Stimulated activated CD4-positive, alpha-beta T cell treated with anti-CD3 and anti-CD28 coated beads, Interleukin-12 subunit alpha, Interleukin-12 subunit beta, amount 100 ng/mL, for 24 hours (primary cell): ENCODE measurements at regions not wholly inside any gene's neighbourhood (a gene's known extent, or its start where the extent isn't known, plus 50 kb on each side); places are given as distances from the start of the nearest gene placed in this dataset.
"Not testable (repeated sequence)": the region's sequence is repeated elsewhere in the genome, so short reads cannot be mapped to it uniquely, and the experiment has no call there.

ENCODE experiments used
- DNase-seq, 2 experiments: peaks; one replicate each; pipeline ENCODE4 v3.0.0-alpha.2; 2020; ENCODE audit warnings: low read depth in 2 of 2

DNA sequence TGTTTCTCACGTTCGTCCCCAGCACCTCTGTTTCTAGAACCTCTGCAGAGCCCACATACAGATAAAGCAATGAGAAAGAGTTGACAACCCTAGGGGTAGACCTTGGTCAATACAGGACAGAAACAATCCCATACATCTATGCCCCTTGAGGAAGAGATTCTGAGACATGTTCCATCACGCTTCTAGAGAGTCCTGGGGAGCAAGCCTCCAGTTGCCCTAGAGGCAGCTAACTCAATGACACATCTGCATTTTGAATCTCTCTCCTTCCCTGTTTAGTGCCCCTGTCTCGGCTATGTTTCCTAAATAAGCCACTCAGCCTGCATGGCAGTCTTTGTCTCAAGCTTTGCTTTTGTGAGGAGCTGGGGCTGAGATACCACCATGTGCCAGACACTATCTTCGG lies 435.3 kb downstream of the CD83 start:
- DNase-seq = no peak

DNA sequence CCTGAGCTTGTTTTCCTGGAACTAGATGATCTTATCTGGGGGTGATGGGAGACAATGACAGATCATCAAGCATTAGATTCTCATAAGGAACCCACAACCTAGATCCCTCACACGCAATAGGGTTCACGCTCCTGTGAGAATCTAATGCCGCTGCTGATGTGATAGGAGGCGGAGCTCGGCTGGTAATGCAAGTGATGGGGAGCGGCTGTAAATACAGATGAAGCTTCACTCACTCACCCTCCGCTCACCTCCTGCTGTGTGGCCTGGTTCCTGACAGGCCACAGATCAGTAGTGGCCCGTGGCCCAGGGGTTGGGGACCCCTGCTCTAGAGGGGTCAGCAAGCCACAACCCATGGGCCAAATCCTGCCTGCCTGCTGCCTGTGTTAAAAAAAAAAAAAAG lies 435.9 kb downstream of the CD83 start:
- no peak for DNase-seq

DNA sequence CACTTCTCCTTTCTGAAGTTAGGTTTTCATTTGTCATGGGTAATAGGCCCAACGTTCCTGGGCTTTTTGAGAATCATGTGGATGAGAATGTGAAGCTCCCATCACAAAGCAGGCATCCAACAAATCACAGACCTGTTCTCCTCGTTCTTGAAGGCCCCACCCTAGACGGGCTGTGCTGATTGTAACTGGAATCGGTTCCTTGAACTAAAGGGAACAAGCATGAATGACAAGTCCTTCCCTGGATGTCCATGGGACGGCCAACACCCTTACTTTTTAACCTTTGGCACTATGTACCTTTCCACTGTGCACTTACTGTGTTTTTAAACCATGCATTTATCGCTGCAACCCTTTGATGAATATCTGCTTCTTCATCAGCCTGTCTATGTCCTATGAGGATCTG lies 438.2 kb downstream of the CD83 start:
- DNase-seq = no peak

DNA sequence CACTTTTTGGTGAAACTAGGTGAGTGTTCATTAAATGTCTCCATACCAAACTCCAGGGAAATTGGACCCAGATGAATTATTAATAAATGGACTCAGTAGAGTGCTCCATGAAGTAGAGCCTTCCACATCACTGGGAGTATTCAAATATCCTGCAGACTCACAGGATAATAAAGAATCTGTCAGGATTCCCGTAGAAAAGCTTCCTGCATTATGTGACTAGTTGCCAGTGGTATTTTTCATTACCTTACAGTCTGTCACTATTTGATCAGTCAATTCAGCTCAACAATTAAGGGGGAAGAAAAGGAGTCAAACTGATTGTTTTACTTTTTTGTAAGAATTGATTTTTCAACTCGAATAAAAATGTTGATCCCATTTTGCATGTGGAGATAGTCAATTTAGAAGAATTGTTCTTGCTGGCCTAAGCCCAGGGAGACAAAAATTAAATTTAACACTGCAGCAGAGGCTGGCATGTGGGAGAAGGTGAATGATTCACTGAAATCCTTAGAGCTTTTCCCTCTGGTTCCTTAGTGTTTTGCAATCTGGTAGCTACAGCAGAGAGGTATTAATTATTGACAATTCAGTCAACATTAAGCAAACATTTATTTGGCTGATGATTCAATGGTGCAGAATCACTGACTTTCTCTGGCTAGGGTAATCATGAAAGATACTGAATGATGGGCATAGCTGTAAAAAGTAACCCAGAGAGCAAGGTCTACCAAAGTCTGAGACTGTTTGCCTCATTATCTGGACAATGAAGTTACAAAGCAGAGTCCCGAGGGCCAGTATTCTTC lies 442.4 kb downstream of the CD83 start:
- no peak for DNase-seq

DNA sequence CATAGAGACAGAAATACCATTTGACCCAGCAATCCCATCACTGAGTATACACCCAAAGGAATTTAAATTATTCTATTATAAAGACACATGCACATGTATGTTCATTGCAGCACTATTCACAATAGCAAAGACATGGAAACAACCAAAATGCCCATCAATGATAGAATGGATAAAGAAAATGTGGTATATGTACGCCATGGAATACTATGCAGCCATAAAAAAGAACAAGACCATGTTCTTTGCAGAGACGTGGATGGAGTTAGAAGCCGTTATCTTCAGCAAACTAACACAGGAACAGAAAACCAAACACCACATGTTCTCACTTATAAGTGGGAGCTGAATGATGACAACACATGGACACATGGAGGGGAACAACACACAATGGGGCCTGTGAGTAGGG lies 444.0 kb downstream of the CD83 start:
- not testable (repeated sequence) for DNase-seq

DNA sequence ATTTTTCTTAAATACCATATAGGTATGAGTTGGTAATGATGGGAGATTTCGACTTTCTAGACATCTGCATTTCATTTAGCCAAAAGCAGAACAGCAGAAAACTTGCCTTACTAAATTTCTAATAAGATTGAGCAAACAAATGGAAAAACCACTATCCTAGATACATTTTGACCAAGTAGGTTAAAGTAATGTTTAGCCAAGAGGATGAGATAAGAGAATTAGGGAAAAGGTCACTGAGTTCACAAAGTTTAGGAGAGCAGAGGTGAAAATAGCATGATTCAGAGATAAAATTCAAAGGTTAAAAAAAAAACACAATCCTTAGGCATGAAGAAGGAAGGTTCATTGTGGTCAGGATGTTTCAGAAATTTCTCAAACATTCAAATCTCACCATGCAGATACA lies 450.3 kb downstream of the CD83 start:
- DNase-seq = no peak

DNA sequence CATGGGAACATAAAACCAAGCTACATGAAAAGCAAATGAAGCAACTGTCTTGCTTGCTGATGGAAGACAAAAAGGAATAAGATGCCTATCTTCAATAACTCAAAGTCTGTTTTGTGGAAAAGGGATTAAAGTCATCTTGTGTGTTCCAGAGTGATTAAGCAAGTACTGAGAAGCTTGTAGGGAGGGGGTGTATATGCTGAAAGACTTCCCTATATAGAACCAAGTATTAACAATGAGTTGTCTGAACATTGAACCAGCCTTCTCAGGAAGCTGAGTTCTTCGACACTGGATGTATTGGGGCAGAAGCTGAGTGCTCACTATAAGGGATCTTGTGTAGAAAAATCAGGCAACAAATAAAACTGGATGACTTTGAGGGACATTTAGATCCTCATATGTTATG lies 451.8 kb downstream of the CD83 start:
- DNase-seq = no peak

DNA sequence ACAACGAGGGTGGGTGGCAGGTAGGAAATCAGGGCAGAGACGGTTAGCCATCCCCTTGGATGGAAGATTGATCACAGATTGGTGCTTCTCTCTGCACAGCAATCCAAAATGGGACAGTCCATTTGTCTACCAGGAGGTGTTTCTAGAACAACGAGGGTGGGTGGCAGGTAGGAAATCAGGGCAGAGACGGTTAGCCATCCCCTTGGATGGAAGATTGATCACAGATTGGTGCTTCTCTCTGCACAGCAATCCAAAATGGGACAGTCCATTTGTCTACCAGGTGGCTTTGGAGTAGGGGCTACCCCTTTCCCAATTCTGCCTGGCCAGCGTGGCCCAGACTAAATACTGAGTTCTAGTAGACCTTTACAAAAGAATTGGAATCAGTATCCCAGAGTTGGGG lies 452.3 kb downstream of the CD83 start:
- DNase-seq = not testable (repeated sequence)

DNA sequence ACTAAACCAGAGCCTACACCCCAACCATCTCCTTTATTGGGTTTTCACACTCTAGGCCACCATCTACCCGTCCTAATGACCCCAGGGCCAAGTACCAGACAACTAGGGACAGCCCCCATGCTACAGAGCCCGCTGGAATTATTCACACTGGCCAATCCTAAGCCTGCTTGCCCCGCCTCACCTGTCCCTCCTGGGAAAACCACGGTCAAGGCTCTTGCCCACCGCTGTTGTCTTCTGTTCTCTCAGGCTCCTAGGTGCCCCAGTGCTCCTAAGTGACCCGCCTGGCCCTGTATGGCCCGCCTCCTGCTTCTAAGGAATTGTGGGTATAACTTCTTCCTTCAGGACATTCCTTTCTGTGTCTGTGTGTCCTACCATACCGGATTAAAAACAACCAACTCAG lies 453.4 kb downstream of the CD83 start:
- no peak for DNase-seq

DNA sequence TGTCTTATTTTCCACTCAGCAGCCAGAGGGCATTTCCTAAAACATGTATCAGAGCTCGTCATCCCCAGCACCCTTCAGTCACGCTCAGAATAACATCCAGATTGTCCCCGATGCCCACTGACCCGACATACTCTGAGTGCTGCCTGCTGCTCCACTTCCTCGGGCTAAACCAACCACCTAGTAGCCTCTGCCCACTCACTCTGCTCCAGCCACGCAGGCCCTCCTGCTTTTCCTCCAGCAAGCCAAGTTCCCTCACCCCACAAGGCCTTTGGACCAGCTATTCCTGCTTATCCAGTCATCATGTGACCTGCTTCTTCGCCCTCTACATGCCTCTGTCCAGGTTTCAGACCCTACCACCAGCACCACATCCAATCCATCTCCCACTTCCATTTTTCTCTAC lies 454.2 kb downstream of the CD83 start:
- no peak for DNase-seq

DNA sequence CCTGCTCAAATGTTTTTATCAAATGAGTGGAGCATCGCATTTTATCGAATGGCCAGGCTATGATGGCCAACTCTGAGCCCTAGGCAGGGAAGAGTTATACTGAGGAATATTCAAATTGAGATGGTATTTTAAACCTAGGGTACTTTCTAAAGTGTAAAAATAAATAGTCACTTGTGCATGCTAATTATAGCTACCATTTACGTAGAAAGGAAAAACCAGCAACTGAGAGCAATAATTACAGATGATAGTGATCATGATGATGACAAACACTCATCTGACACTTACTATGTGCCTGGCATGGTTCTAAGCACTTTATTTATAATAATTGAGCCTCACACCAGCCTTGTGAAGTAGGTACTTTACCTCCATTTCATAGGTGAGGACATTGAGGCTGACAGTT lies 455.7 kb downstream of the CD83 start:
- no peak for DNase-seq

DNA sequence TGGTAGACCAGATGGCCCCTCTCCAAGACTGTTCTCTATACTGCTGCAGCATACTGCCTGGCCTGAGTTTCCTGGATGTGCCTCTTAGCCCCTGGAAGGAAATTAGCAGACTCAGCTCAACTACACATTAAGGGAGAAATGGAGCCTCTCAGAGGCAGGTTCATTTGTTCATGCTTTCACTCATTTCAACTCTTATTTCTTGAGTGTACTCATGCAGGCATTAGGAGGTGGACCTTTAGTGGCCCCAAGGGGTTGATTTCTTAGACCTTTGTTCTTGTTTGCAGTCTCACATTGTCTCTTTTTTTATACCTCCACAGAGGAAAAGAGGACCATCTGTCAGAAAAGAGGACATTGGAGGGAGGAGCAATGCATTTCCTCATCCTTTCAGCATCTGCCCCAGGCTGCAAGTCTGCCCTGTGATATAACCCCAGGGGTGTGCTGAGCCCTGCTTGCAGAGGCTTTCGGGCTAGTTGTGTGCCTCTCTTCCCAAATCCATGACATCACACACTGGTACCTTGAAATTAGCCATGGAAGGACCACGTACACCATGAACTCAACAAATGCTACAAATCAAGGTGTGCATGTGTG lies 456.2 kb downstream of the CD83 start:
- DNase-seq = no peak

DNA sequence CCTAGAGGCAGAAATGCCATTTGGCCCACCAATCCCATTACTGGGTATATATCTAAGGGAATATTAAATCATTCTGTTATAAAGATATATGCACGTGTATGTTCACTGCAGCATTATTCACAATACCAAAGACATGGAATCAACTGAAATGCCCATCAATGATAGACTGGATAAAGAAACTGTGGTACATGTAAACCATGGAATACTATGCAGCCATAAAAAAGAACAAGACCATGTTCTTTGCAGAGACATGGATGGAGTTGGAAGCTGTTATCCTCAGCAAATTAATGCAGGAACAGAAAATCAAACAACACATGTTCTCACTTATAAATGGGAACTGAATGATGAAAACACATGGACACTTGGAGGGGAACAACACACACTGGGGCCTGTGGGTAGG lies 458.4 kb downstream of the CD83 start:
- DNase-seq = no peak

DNA sequence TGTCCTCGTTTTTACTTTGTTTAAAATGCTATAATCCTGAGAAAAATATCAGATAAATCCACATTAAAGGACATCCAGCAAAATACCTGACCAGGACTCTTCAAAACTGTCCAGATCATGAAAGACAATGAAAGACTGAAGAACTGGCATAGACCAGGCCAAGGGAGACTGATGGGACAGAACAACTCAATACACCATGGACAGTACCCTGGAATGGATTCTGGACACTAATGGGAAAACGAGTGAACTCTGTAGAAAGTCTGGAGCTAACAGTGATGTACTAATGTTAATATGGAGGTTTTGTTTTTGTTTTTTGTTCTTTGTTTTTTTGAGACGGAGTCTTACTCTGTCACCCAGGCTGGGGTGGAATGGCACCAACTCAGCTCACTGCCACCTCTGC lies 461.4 kb downstream of the CD83 start:
- no peak for DNase-seq

DNA sequence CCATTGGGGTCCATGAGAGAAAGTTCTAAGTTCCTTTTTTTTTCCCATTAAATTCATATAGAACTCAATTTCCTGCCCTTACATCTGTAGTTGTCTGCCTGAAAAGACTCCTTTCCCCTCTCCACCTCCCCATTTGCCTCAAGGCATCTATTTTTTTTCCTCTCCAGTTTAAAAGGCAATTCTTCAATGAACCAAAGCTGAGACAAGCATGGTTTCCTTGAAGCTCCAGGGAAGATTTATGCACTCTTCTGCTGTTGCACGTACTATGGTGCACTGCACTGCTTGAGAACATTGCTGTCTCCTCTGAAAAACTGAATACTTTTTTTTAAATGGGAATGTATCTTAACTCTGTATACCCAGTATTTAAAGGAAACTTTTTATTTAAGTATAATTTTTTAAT lies 465.2 kb downstream of the CD83 start:
- DNase-seq = no peak

DNA sequence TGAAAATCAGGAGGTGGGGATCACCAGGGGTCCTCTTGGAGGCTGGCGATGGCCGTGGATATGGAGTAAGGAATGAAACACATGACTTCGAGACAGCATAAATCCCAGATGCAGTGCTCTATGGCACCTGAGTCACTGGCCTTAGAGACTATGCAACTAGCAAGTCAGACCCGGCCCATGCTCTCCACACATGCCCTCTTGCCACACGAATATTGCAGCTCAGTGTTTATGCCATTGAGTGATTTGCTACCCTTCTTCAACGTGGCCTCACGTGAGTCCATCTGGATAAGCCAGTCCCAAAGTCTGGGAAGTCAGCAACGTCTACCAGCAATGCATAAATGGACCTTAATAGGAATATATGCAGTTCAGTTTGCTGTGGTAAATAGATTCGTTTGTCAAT lies 466.3 kb downstream of the CD83 start:
- no peak for DNase-seq

DNA sequence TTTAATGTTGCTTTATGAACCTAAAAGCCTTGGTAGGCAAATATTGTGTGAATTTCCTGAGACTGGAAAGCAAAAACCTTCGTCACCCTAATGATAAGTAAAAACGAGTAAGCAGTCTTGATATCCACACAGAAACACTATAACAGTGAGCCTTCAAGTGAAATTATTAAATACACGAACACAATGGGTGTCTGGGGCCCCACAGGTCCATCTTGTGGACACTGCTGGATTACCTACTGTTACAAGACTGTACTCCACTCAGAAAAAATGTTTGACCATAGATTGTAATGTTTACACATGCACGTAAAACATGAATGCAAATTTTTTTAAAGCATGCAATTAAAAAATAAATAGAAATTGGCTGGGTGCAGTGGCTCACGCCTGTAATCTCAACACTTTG lies 466.9 kb downstream of the CD83 start:
- no peak for DNase-seq

DNA sequence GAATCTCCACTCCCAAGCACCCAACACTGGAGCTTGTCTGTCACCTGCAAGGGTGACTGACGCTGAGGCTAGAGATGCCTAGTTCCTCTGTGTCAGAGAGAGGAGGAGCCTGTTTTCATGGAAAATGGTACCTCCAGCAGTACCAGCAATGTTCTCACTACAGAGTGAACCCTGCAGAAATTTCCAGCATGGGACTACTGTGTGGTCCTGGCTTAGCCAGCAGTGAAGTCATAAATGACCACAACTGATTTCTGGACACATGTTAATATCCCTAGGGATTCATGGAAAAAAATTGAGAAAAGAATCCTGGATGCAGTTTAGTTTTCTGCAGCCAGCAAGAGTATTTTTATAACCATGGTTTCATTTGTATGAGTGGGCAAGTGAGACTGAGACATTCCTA lies 468.1 kb downstream of the CD83 start:
- no peak for DNase-seq

DNA sequence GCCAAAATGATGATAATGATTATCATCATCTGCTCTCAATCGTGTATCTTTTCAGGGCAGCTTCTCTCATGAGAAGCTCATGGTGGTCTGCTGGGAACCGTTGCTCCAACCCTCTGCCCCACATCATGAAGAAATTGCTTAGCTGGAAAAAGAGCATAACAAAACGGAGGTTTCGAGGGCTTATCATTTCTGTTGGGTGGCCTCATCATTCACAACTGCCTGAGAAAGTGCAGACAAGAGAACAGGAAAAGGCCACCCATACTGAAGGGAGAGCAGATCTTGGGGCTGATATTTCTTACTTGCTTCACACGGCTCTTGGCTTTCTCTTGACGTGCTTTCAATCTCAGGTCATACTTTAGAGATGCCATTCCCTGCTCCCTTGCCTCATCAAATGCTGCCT lies 471.6 kb downstream of the CD83 start:
- no peak for DNase-seq

DNA sequence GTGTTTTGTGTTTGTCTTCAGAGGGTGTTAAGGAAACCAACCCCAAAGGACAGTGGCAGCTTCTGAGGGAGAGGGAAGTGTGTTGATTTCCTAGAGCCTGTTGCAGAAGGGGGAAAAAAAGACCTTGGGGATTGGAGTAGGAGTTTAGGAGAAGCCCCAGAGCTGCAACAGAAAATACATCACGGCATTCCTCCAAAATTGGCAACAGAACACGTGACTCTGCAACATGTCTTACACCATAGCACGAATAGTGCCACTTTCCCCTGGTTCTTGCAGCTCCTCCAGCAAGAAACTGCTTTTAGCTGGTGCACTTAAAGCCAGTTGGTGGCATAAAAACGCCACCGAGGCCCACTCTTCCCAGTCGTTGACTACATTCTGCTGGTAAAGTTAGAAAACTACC lies 473.0 kb downstream of the CD83 start:
- DNase-seq = no peak

DNA sequence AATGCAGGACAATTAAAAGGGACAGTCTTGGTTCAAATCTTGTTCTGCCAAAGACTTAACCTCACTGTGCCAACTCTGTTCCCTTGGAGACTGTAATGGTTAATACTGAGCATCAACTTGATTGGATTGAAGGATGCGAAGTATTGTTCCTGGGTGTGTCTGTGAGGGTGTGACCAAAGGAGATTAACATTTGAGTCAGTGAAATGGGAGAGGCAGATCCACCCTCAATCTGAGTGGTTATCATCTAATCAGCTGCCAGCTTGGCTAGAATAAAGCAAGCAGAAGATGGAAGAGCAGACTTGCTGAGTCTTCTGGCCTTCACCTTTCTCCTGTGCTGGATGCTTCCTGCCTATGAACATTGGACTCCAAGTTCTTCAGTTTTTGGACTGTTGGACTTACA lies 474.4 kb downstream of the CD83 start:
- DNase-seq = no peak

DNA sequence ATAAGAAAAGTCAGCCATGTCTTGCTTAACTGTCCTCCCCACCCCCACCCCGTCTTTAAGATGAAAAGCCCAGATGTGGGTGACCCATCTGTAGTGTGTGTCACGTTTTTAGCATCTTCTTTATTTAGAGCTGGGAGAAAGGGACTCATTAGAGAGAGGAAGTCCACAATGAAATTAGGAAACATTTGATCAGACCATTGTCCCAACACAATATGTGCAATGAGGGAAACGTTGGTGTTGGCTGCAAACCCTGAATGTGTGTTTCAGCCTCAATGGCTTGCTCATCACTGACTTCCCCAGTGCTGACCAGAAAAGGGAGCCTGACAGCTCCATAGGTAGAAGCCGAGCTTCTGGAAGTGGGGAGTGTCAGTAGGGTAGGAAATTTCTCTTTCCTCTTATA lies 475.7 kb downstream of the CD83 start:
- DNase-seq = no peak

DNA sequence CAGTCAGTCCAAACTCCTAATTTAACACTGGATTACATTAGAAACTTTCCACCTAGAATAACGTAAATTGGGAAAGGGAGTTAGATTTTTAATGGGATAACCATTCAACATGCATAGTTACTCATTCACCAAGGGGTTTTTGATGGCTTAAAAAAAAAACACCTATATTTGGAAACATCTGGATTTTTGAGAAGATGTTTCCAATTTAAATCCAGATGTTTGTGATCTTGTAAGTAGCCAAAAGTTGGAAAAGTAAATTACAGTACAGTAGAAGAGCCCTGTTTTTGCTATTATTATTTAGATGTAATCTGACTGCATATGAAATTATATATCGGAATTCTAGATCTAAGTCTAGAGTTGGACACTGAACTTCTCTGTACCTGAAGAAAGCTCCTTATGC lies 478.2 kb downstream of the CD83 start:
- no peak for DNase-seq

DNA sequence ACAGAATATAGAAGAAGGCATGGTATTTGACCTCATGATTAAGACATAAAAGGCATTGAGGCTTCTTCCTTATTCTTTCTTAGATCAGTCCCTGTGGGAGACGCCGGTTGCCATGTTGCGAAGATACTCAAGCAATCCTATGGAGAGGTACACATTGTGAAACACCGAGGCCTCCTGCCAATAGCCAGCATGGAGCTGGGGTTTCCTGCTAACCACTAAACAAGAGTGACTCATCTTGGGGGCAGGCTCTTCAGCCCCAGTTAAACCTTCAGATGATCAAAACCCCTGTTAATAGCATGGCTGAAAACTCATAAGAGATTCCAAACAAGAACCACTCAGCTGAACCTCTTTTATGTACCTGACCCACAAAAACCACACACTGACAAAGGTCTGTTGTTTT lies 478.8 kb downstream of the CD83 start:
- DNase-seq = peak in 1 of 2 experiments; percentile 2
